ENCODE measurements at regions not wholly inside any gene's neighbourhood (a gene's known extent, or its start where the extent isn't known, plus 50 kb on each side); places are given as distances from the start of the nearest gene placed in this dataset.
"Not testable (repeated sequence)": the region's sequence is repeated elsewhere in the genome, so short reads cannot be mapped to it uniquely, and the experiment has no call there.

- no peak overlapping the region for H3K4me3 ChIP-seq (ENCODE audit: low read depth, low read length)
- no peak for TF ChIP-seq CTCF (IDR thresholded peaks at IDR 0.05; ENCODE audit: control insufficient read depth, extremely low read depth, insufficient read depth)
- DNase-seq (ENCODE audit: low read depth) = no peak
Observed at GRCh38 chr14:105857826-105858675, 331.7 kb downstream of the TMEM121 start.

DNA sequence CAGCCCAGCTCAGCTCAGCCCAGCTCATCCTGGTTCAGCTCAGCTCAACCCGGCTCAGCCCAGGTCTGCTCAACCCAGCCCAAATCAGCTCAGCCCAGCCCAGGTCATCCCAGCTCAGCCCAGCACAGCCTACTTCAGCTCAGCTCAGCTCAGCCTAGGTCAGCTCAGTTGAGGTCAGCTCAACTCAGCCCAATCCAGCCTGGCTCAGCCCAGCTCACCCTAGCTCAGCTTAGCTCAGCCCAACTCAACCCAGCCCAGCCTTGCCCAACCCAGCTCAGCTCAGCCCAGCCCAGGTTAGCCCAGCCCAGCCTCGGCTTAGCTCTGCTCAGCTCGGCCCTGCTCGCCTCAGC, 332.3 kb downstream of the TMEM121 start:
- no peak for TF ChIP-seq CTCF (IDR thresholded peaks at IDR 0.05; ENCODE audit: control insufficient read depth, extremely low read depth, insufficient read depth)
- no peak overlapping the region for H3K4me3 ChIP-seq (ENCODE audit: low read depth, low read length)
- no peak for DNase-seq (ENCODE audit: low read depth)

GRCh38 chr14:105859073-105859716, 332.8 kb downstream of the TMEM121 start:
- not testable (repeated sequence) for H3K4me3 ChIP-seq (ENCODE audit: low read depth, low read length)

DNA sequence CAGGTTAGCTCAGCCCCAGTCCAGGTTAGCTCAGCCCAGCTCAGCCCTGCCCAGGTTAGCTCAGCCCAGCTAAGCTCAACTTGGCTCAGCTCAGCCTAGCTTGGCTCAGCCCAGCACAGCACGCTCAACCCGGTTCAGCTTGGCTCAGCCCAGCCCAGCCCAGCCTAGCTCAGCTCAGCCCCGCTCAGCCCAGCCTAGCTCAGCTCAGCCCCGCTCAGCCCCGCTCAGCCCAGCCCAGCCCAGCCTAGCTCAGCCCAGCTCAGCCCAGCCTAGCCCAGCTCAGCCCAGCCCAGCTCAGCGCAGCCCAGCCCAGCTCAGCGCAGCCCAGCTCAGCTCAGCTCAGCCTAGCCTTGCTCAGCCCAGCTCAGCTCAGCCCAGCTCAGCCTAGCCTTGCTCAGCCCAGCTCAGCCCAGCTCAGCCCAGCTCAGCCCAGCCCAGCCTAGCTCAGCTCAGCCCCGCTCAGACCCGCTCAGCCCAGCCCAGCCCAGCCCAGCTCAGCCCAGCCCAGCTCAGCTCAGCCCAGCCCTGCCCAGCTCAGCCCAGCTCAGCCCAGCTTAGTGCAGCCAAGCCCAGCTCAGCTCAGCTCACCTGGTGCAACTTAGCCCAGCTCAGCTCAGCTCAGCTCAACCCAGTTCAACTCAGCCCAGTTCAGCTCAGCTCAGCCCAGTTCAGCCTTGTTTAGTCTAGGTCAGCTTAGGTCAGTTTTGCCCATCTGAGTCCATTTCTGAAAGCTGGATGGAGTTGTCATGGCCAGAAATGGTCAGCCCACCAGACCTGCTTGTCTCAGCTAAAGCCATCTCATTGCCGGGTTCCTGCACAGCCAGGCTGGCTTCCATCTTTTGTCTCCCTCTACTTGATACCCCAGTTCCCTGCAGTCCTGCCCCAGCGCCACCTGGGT, 333.6 kb downstream of the TMEM121 start:
- no peak overlapping the region for H3K4me3 ChIP-seq (ENCODE audit: low read depth, low read length)
- no peak for DNase-seq (ENCODE audit: low read depth)
- no peak for TF ChIP-seq CTCF (IDR thresholded peaks at IDR 0.05; ENCODE audit: control insufficient read depth, extremely low read depth, insufficient read depth)

More at GRCh38 chr14:105859073-105859716, 332.8 kb downstream of the TMEM121 start:
- DNase-seq (ENCODE audit: low read depth) = not testable (repeated sequence)

GRCh38 chr14:105860615-105861580, 334.5 kb downstream of the TMEM121 start:
- H3K4me3 ChIP-seq (ENCODE audit: low read depth, low read length) = no peak overlapping the region
- no peak for TF ChIP-seq CTCF (IDR thresholded peaks at IDR 0.05; ENCODE audit: control insufficient read depth, extremely low read depth, insufficient read depth)

GRCh38 chr14:105861985-105862465, 335.6 kb downstream of the TMEM121 start:
- DNase-seq (ENCODE audit: low read depth) = no peak
- no peak for TF ChIP-seq CTCF (IDR thresholded peaks at IDR 0.05; ENCODE audit: control insufficient read depth, extremely low read depth, insufficient read depth)
- no peak overlapping the region for H3K4me3 ChIP-seq (ENCODE audit: low read depth, low read length)

More at GRCh38 chr14:105860615-105861580, 334.5 kb downstream of the TMEM121 start:
- no peak for DNase-seq (ENCODE audit: low read depth)
